GM21529 (cell line): ENCODE measurements at regions not wholly inside any gene's neighbourhood (a gene's known extent, or its start where the extent isn't known, plus 50 kb on each side); places are given as distances from the start of the nearest gene placed in this dataset.

ENCODE experiments used
- ATAC-seq: cut with Tn5 transposase; IDR thresholded peaks from one replicate; pipeline ENCODE4 v1.9.1; 2021; ENCODE audit not compliant: unreplicated experiment

- ATAC-seq, result no peak
These were observed 903.8 kb downstream of the BCL11B start for GRCh38 chr14:98368221-98368620.

DNA sequence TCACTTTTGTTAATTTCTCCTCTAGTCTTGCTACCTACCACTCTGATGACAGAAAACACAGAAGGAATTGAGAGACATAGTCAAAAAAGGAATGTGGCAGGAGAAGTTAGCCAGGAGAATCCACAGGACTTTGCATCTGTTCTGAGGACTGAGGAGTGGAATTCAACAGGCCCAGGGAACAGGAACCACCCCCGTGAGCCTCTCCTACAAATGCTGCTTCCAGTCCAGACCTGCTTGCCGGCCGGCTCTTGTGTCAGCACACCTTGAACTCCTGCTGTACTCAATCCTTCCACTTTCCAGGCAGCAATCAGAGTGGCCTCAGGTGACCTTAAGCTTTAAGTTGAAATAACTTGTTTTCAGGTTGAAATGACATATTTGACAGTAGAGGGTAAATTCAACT, 903.1 kb downstream of the BCL11B start:
- no peak for ATAC-seq

GRCh38 chr14:98369344-98369743, 902.7 kb downstream of the BCL11B start:
- ATAC-seq, result no peak

GRCh38 chr14:98370352-98370751, 901.6 kb downstream of the BCL11B start:
- ATAC-seq, result no peak

- no peak for ATAC-seq
These were observed 900.9 kb downstream of the BCL11B start for GRCh38 chr14:98371141-98371540.

DNA sequence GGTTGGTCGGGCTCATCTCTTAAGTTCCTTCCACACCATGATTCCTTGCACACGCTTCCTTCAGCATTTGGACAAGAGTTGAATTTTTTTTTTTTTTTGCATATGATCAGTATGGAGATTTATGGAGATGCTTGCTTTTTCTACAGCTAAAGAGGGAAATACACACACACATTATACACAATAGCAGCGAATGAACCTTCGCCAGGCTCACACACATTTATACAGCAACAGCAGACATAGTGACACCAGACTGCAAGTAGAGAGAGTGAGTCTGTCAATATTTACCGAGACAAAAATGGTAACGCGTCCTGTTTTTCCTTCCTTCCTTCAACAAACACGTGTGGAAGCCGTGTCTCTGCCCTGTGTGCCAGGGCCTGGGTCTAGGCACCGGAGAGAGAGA, 897.9 kb downstream of the BCL11B start:
- ATAC-seq, result no peak

DNA sequence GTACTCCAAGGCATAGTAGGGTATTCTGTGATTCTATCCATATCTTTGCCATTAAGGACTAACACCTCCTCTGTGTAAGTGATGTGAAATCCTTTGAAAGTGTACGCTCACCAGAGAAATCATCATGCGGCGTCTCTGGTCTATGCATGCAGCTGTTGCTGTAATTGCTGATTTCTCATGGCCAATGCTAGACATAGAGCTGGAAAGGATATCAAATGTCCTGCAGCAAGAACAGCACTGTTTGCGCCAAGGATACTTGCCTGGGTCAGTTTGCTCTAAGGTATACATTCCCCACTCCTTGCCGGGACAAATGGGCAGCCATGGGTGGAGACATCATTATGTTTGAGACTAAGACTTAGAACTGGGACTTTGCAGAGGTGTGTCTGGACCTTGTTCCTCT, 896.4 kb downstream of the BCL11B start:
- ATAC-seq, result no peak

DNA sequence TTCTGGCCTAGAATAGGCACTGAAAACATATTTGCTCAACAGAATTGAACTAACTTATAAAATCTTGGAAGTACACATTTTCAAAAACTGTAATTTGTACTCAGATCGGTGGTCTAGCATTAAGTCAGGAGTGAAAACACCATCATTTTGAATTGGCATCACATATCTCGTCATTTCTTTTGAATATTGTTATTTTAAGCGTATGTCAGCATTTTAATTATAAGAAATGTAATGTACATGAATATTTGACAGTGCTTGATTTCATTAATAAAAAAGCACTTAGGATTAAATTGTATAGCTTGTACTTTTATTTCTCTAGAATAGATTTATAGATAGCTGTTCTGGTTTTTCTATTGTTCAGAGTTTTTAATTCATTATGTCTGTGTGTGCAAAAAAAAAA, 892.2 kb downstream of the BCL11B start:
- ATAC-seq, result no peak

DNA sequence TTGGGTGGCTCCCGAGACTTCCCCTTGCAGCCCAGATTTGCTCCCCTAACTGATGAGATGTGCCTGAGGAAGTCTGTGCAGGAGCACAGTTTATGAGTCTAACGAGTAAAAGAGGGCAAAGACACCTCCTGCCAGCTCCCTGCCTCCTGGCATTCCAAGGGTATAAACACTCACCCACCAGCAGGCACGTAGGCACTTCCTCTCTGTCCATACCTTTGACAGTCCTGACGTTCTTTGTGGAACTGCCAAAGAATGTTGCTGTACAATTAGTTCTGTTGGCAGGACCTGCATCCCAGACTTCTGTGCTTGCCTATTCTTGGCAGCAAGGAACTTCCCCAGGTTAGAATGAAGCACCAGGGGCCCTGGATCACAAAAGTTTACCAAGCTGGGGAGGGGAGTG, 889.3 kb downstream of the BCL11B start:
- ATAC-seq, result no peak

GRCh38 chr14:98385851-98386250, 886.1 kb downstream of the BCL11B start:
- ATAC-seq, result no peak

DNA sequence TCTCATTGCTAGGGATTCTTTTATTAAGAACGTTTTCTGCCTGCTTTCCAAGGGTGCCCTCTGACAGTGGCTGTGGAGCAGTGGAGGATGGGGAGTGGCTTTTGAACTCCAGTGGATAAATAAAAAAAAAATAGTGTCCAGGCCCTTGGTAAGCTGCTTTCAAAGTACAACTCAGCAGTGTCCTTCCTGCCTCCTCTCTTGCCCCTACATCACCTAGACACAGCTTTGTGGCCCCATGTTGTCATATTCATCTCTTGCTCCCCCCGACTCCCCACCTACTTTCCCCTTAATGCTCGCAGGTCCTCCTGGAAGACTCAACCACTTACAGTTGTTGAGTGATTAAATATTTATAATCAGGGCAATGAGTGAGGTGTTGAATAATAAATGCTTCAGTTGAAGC, 880.9 kb downstream of the BCL11B start:
- ATAC-seq, result no peak

- ATAC-seq, result no peak
These were observed 878.5 kb downstream of the BCL11B start for GRCh38 chr14:98393527-98393926.

GRCh38 chr14:98404811-98405210, 867.2 kb downstream of the BCL11B start:
- no peak for ATAC-seq

DNA sequence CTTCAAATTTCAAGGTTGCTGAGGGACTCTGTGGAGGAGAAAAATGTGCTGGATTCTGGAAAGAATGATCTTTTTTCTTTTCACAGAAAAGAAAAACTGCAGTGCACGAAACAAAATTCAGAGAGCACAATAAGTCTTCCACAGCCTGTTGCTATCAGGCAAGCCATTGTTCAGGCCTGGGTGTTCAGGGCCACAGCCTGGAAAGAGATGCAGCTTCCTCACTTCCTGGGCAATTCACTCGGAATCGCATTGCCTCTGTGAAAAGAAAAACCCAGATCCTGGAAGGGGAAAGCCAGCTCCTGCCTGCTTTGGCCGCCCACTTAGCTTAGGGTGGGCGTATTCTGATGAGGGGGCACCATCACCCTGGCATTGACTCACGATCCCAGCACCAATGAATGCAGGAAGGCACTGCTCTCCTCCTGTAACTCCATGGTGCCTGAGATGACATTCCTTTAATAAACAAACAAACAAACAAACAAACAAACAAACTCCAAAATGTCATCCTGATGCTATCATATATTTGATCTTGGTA, 863.9 kb downstream of the BCL11B start:
- ATAC-seq, result no peak

DNA sequence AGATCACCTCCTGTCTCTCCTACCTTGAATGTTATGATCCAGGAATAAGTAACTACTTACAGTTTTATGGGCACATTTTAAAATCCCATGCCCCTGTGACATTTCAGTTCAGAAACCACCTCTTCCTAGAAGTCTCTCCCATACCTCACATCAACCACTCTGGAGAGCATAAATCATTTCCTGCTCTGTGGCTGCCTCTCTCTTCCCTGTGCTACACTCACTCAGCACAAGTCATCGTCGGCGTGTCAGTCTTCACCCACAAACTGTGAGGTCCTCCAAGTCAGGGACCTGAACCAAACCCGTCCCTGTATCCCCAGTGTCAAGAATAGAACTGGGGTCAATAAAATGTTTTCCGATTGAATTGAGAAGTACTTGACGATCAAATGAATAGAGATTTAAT, 863.3 kb downstream of the BCL11B start:
- no peak for ATAC-seq

GRCh38 chr14:98411154-98411553, 860.8 kb downstream of the BCL11B start:
- ATAC-seq, result no peak

DNA sequence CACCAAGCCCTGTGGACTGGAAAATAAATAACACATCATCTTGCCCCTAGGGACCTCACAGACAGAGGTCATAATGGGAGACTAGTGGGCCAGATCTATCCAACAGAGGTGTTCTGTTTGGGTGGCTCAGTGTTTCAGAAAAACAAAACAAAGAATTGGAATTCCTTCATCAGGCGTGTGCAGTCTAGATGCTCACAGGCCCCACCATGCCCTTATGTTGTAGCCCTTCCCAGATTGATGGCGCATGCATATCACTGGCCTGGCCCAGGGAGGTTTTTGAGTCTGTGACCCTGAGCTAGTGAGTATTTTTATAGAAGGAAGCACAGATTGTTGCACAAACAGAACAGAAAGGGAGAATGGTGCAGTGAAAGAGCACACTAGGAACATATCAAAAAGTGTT, 859.6 kb downstream of the BCL11B start:
- ATAC-seq, result no peak

DNA sequence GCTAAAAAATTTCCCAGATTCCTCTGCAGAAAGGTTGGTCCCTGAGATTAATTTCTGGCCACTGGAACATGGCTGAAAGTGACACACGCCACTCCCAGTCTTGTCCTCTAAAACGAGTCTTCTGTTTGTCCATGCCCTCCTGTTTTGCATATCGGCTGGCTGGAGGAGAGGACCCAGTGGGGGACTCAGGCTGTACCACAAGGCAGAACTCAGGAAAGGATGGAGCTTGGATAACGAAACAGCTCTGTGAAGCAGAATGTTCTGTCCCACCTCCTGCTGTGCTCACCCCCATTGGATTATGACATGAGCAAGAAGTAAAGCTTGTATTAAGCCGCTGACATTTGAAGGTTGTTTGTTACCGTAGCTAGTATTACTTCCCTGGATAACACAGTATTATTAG, 856.2 kb downstream of the BCL11B start:
- ATAC-seq, result no peak

DNA sequence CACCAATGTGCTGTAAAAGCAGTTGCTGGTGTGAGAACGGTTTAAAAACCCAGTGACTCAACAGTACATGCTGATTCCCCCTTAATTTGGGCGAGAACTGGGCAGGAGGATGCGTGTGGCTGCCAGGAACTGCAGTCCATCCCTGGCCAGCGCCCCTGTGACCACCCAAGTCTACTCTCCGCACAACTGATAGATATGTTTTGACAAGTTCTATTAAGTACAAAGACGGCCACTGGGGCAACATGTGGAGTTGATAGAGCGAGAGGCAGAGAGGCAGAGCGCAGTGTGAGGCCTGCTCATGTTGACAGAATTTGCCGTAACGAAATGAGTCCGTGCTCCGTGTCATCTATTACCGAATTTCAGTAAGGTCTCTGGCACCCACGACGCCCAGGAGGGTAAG, 855.0 kb downstream of the BCL11B start:
- no peak for ATAC-seq

- ATAC-seq, result no peak
These were observed 843.5 kb downstream of the BCL11B start for GRCh38 chr14:98428483-98428994.

- no peak for ATAC-seq
These were observed 838.6 kb downstream of the BCL11B start for GRCh38 chr14:98433436-98433835.

DNA sequence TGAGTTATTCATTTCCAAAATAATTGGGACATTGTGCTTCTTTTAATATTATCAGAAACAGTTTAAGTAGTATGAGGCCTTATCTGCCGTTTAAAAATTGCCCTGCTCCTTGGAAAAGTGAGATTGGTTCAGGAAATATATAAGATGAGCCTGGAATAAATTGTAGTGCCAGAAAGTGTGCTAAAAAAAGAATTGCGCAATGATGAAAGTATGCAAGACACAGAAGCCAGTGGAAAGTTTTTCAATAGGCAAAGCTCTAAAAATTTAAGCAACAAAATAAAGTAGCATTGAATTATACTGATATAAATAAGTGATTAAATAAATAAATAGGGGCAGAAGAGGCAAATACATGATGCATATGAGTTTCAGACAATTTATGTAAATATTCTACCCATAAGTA, 834.9 kb downstream of the BCL11B start:
- ATAC-seq, result no peak

DNA sequence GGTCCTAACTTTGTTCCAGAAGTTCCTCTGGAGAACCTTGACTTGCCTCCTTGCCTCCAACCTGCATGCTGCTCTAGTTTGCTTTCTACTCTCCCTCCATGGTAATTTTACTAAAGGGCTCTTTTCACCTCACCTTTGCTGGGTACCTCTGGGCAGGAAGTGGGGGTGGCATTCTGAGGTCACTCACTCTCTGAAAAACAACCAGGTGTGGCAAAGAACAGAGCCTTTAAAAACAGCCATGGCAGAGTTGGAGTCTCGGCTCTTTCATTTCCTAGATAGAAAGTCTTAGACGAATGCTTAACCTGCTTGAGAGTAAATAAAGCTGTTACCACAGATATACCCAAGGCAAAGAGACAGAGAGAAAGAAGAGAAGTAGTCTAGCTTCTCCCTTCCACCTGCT, 827.9 kb downstream of the BCL11B start:
- no peak for ATAC-seq

DNA sequence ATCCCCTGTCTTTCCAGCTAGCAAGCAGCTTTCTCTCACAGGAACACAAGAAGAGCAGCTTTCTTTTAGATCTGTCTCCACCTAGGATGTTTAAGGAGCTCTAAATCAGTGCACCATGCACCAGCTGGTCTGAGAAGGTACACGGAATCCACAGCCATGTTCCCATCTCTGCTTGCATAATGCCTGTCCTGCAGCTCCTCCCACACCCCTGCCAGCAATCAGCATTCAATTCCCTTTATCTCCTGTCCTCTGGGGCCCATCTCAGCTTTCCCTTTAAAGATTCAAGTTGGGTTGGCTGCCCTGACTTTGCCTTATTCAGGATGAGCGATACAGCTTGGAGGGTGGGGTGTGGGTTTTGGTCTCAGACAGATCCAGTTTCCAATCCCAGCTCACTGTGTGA, 826.3 kb downstream of the BCL11B start:
- ATAC-seq, result no peak
